Natural killer cell treated with Interleukin-12 subunit alpha and Interleukin-12 subunit beta and Interleukin-15 and Interleukin-18, amount 100 ng/mL, for 72 hours (primary cell): ENCODE measurements at regions not wholly inside any gene's neighbourhood (a gene's known extent, or its start where the extent isn't known, plus 50 kb on each side); places are given as distances from the start of the nearest gene placed in this dataset.
A peak's percentile ranks its signal among the peaks of the same experiment; 100 is the strongest.
"Not testable (repeated sequence)": the region's sequence is repeated elsewhere in the genome, so short reads cannot be mapped to it uniquely, and the experiment has no call there.

Experiments
- ATAC-seq, 2 donors: fragments of 150-1000 bp; cut with Tn5 transposase in 1 of 2; sonication (Bioruptor Pico), chemical (Tn5 transposase) in 1 of 2; 2 replicates each; pipeline ENCODE4 v1.10.0; 2021
- DNase-seq: peaks from one replicate; pipeline ENCODE4 v3.0.0; 2022; ENCODE audit warnings: low spot score
- H3K27ac Mint-ChIP-seq, 2 donors: 1 replicate in 1 of 2; 2 replicates in 1 of 2; pipeline ENCODE4 v1.8.0; 2022; ENCODE audit warnings: mixed read lengths in 2 of 2, mild to moderate bottlenecking in 1 of 2, moderate library complexity in 1 of 2
- H3K27me3 Mint-ChIP-seq, 2 donors: 1 replicate in 1 of 2; 2 replicates in 1 of 2; pipeline ENCODE4 v1.8.0; 2022; ENCODE audit warnings: mixed read lengths in 2 of 2
- H3K36me3 Mint-ChIP-seq: one replicate; pipeline ENCODE4 v1.8.0; 2022; ENCODE audit warnings: mixed read lengths
- H3K4me1 Mint-ChIP-seq, 2 donors: 1 replicate in 1 of 2; 2 replicates in 1 of 2; pipeline ENCODE4 v1.8.0; 2022; ENCODE audit warnings: low read depth in 2 of 2, mixed read lengths in 2 of 2, mild to moderate bottlenecking in 1 of 2
- H3K4me3 Mint-ChIP-seq: one replicate; pipeline ENCODE4 v1.8.0; 2022; ENCODE audit warnings: mixed read lengths
- H3K9me3 Mint-ChIP-seq: 2 replicates; pipeline ENCODE4 v1.8.0; 2022; ENCODE audit warnings: mixed read lengths

DNA sequence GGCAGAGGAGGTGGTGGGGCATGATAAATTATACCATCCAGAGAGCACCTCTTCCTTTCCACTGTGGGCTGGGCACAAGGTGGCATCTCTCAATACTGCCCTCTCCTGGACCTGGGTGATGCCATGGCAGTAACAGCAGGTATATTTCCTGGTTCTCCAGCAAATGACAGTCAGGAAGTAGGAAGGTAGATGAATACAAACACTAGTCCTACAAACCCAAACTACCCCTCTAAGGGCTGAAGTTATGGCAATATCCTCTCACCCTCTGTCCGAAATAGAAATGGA lies 1004.9 kb downstream of the KCNMA1 start:
- Mint-ChIP-seq H3K4me1 (peaks cover 0 to 2% of the 10 kb centered on the region in 2 donors), H3K27ac (no peak overlapping the region), H3K27me3 (peaks cover 0 to 11% of the 10 kb centered on the region in 2 donors), H3K9me3 (no peaks in the 10 kb centered on the region), H3K4me3 (no peak overlapping the region), H3K36me3 (no peaks in the 10 kb centered on the region)
- DNase-seq (no peak), ATAC-seq (no peak)

DNA sequence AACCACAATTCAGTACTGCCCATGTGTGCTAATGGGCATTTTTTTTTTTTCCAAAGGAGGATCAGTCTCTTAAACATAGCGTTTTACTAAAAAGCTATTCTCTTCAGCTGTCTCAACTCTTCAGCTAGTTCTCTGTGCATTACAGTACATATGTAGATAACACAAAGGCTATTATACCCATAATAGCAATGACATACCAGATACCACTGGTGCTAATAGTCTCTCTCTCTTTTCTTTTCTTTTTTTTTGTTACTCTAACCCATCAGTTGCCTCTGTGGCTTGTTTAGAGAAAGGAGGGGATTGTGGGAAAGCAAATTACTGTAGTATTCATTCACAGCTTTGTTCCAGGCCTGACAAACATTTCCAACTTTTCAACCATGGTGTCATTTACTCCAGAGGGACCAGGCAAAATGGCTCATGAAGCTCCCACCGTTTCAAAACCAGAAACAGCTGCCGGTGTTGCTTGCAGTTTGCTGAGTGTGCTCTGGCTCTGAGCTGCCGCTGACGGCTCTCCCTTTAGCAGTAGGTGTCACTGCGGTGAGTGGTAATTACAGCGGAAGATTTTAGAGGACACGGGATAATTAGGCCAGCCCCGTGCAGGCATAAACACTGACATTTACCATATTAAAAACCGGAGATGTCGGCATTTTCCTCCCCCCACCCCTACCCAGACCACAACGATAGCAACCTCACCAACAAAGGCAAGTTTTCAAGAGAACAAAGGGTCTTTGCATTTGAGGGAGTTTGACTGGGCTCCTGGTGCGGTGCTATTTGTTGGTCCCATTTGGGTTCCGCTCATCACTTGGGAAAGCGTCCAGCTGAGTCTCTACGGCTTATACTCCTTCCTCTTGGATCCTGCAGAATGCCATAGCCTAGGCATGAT lies 1005.5 kb downstream of the KCNMA1 start:
- Mint-ChIP-seq H3K27me3 (peaks cover 0 to 7% of the 10 kb centered on the region in 2 donors), H3K27ac (no peak overlapping the region), H3K9me3 (no peaks in the 10 kb centered on the region), H3K4me3 (no peak overlapping the region), H3K4me1 (peaks cover 0 to 2% of the 10 kb centered on the region in 2 donors), H3K36me3 (no peaks in the 10 kb centered on the region)
- DNase-seq (no peak), ATAC-seq (no peak)

DNA sequence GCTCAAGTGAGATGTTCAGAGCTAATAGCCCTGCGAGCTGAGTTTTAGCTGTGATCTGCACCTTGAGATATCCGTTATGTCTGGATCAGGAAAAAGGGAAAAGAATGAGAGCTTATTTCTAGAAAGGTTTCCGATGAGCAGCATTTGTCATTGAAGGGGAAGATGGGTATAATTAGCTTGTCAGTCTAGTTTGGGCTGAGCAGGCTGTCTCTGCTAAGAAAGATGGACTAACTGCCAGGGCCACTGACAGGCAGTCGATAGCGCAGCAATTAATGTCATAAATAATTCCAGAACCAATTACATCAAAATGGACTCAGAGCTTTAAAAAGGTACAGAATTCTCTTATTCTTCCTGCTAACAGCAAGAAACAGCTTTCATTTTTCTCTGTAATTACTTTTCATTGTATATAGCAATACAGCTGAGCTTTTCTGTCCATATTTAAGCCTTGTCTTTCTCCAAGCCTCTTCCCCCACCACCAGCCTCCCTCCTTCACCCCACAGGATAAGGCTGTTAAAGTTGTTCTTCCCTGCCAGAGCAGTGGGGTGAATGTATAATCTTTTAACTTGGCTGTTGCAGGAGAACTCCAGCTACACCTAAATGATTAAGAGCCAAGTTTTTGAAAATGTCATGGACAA lies 1006.5 kb downstream of the KCNMA1 start:
- ATAC-seq (no peak), DNase-seq (no peak)
- H3K4me3 Mint-ChIP-seq, result no peak overlapping the region
- H3K9me3 Mint-ChIP-seq, result no peaks in the 10 kb centered on the region
- H3K36me3 Mint-ChIP-seq, result no peaks in the 10 kb centered on the region
- H3K27me3 Mint-ChIP-seq, result peaks cover 0 to 7% of the 10 kb centered on the region in 2 donors
- H3K27ac Mint-ChIP-seq, result no peak overlapping the region
- peaks cover 0 to 2% of the 10 kb centered on the region in 2 donors for H3K4me1 Mint-ChIP-seq

DNA sequence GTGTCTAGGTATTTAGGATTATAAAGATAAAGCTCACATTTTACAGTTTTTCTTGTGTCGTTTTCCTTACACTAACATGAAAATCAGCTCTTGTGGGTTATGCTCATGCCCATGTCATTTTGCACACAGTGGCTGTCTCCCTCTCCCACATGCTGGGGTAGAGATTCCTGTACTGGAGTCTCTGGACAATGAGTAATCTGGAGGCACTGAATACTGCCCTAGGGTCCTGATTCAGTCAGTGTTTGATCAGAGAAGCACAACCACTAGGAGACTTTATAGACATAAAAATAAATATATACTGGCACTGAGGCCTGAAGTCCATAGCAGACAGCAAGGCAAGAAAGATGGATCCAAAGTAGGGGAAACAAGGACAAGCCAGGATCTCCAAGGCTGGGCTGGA lies 1008.8 kb downstream of the KCNMA1 start:
- H3K9me3 Mint-ChIP-seq, result no peaks in the 10 kb centered on the region
- peaks cover 0 to 5% of the 10 kb centered on the region in 2 donors for H3K27me3 Mint-ChIP-seq
- H3K27ac Mint-ChIP-seq, result no peak overlapping the region
- ATAC-seq (no peak), DNase-seq (no peak)
- H3K4me1 Mint-ChIP-seq, result peaks cover 0 to 2% of the 10 kb centered on the region in 2 donors
- H3K4me3 Mint-ChIP-seq, result no peak overlapping the region
- no peaks in the 10 kb centered on the region for H3K36me3 Mint-ChIP-seq

DNA sequence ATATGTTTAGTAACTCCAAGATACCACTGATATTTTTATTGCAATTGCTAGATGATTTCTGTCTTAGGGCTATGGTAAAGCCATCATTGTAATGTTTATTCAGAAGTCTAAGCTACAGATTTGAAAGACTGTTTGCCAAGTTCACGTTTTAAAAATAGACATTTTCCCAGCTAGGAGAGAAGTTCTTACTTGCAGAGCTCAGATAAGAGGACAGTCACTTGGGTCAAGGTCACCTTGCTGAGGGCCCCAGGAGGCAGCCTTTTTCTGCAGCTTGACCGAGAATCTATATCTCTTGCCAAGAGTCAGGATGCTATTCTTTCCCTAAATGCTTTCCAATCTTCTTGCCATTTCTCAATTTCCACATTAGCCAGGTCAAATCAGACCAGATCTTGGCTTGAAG lies 1011.2 kb downstream of the KCNMA1 start:
- H3K9me3 Mint-ChIP-seq, result no peaks in the 10 kb centered on the region
- H3K27ac Mint-ChIP-seq, result no peak overlapping the region
- no peak for DNase-seq
- no peaks in the 10 kb centered on the region for H3K36me3 Mint-ChIP-seq
- H3K4me3 Mint-ChIP-seq, result no peak overlapping the region
- H3K4me1 Mint-ChIP-seq, result no peaks in the 10 kb centered on the region
- H3K27me3 Mint-ChIP-seq, result peaks cover 0 to 3% of the 10 kb centered on the region in 2 donors
- no peak for ATAC-seq

DNA sequence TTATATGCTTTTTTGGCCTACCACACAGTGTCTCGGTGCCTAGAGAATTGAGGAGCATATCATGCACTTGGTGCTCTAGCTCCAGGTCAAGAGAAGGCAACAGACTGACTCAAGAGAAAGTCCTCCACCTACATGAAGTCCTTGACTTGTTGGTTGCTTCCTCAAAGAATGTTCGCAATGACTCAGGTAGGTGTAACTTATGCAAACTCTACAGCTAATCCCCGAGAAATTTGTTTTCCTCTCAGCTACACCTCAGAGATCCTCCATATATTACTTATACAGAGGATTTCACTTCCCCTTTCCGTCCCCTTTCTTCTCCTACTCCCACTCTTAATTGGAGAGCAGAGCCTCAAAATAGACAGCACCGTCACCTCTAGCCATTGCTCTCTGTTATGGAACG lies 1013.1 kb downstream of the KCNMA1 start:
- no peaks in the 10 kb centered on the region for H3K36me3 Mint-ChIP-seq
- no peaks in the 10 kb centered on the region for H3K27me3 Mint-ChIP-seq
- peaks cover 6% of the 10 kb centered on the region for H3K9me3 Mint-ChIP-seq
- H3K4me3 Mint-ChIP-seq, result no peak overlapping the region
- no peak for ATAC-seq
- H3K27ac Mint-ChIP-seq, result no peak overlapping the region
- DNase-seq, result no peak
- H3K4me1 Mint-ChIP-seq, result no peaks in the 10 kb centered on the region

DNA sequence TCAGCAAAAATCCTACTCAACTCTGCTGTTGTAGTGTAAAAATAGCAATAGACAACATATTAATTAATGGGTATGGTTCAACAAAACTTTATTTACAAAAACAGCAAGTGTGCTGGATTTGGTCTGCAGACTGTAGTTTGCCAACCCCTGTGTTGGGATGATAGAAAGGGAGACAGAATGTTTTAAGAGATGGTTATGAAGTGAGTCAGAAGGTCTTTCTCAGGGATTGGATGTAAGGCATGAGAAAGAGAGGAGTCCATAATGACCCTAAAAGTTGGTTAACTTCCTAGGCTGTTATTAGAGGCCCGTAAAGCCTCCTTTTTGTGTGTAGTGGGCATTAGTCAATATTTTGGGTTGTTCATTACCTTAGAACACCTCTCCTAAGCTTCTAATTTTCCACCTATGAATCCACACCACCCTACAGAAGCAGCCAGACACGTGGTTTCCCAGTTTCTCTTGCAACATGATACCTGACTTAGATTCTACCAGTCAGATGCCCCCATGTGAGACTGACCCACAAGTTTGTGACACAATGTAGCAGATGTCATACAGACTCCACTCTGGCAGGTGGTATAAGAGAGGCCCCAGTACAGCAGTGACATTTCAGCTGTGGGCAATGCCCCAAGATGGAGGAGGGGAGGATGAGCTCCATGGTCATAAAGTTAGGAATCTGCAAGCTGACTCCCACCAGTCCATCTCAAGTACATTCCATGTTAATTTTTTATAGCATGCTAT lies 1015.6 kb downstream of the KCNMA1 start:
- Mint-ChIP-seq H3K4me1 (no peaks in the 10 kb centered on the region), H3K27me3 (no peaks in the 10 kb centered on the region), H3K9me3 (peaks cover 6% of the 10 kb centered on the region), H3K4me3 (no peak overlapping the region), H3K36me3 (no peaks in the 10 kb centered on the region), H3K27ac (no peak overlapping the region)
- ATAC-seq, result no peak
- no peak for DNase-seq

DNA sequence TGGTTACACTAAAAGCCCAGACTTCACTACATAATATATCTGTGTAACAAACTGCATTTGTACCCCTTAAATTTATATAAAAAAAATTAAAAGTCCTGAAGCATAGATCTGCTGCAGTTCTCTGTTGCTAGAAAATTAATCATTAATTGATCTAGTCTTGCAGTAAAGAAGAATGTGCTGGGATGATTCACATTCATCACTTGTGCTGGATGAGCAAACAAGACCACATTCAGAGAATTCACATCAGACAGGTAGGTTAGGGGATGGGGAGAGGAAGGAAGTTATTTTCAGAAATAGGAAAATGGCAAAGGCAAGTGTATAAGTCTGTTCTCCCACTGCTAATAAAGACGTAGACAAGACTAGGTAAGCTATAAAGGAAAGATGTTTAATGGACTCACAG lies 1019.0 kb downstream of the KCNMA1 start:
- DNase-seq, result no peak
- no peak overlapping the region for H3K27ac Mint-ChIP-seq
- H3K4me1 Mint-ChIP-seq, result no peaks in the 10 kb centered on the region
- H3K9me3 Mint-ChIP-seq, result peaks cover 6% of the 10 kb centered on the region
- ATAC-seq, result no peak
- H3K27me3 Mint-ChIP-seq, result no peaks in the 10 kb centered on the region
- no peak overlapping the region for H3K4me3 Mint-ChIP-seq
- H3K36me3 Mint-ChIP-seq, result no peaks in the 10 kb centered on the region

DNA sequence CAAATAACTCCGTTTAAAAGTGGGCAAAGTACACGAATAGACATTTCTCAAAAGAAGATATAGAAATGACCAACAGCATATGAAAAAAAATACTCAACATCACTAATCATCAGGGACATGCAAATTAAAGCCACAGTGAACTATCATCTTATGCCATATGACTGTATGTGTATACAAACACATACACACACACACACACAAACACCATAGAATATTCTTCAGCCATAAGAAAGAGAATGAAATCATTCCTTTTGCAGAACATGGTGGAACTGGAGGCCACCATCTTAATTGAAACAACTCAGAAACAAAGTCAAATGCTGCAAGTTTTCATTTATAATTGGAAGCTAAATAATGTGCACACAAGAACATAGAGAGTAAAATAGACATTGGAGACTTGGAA lies 1019.4 kb downstream of the KCNMA1 start:
- peaks cover 6% of the 10 kb centered on the region for H3K9me3 Mint-ChIP-seq
- no peaks in the 10 kb centered on the region for H3K27me3 Mint-ChIP-seq
- ATAC-seq (no peak), DNase-seq (no peak)
- no peak overlapping the region for H3K4me3 Mint-ChIP-seq
- H3K36me3 Mint-ChIP-seq, result no peaks in the 10 kb centered on the region
- H3K4me1 Mint-ChIP-seq, result no peaks in the 10 kb centered on the region
- no peak overlapping the region for H3K27ac Mint-ChIP-seq

DNA sequence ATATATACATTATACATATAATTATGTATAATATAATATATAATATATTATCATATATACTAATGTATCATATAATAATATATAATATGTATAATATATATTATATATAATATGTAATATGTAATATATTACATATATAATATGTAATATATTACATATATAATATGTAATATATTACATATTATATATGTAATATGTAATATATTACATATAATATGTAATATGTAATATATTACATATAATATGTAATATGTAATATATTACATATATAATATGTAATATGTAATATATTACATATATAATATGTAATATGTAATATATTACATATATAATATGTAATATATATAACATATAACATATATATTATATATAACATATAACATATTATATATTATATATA lies 1020.9 kb downstream of the KCNMA1 start:
- not testable (repeated sequence) for H3K4me1 Mint-ChIP-seq, H3K36me3 Mint-ChIP-seq, ATAC-seq, H3K27ac Mint-ChIP-seq, H3K4me3 Mint-ChIP-seq, H3K27me3 Mint-ChIP-seq, H3K9me3 Mint-ChIP-seq, DNase-seq

DNA sequence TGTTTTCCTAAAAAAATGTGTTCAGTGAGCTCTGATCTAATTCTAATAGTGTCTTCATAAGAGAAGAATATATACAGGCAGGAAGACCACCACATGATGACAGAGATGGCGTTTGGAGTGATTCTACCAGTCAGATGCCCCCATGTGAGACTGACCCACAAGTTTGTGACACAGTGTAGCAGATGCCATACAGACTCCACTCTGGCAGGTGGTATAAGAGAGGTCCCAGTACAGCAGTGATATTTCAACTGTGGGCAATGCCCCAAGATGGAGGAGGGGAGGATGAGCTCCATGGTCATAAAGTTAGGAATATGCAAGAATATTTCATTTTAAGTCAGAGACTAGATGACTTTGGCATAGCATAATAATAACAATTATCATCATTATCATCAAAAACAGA lies 1022.6 kb downstream of the KCNMA1 start:
- no peak overlapping the region for H3K27ac Mint-ChIP-seq

More for the DNA sequence above, 1022.6 kb downstream of the KCNMA1 start:
- no peaks in the 10 kb centered on the region for H3K27me3 Mint-ChIP-seq
- no peaks in the 10 kb centered on the region for H3K36me3 Mint-ChIP-seq
- DNase-seq, result no peak
- ATAC-seq, result peak; percentile 41 to 53
- H3K4me3 Mint-ChIP-seq, result no peak overlapping the region
- no peaks in the 10 kb centered on the region for H3K9me3 Mint-ChIP-seq
- no peaks in the 10 kb centered on the region for H3K4me1 Mint-ChIP-seq
